ENCODE measurements at regions not wholly inside any gene's neighbourhood (a gene's known extent, or its start where the extent isn't known, plus 50 kb on each side); places are given as distances from the start of the nearest gene placed in this dataset.

DNA sequence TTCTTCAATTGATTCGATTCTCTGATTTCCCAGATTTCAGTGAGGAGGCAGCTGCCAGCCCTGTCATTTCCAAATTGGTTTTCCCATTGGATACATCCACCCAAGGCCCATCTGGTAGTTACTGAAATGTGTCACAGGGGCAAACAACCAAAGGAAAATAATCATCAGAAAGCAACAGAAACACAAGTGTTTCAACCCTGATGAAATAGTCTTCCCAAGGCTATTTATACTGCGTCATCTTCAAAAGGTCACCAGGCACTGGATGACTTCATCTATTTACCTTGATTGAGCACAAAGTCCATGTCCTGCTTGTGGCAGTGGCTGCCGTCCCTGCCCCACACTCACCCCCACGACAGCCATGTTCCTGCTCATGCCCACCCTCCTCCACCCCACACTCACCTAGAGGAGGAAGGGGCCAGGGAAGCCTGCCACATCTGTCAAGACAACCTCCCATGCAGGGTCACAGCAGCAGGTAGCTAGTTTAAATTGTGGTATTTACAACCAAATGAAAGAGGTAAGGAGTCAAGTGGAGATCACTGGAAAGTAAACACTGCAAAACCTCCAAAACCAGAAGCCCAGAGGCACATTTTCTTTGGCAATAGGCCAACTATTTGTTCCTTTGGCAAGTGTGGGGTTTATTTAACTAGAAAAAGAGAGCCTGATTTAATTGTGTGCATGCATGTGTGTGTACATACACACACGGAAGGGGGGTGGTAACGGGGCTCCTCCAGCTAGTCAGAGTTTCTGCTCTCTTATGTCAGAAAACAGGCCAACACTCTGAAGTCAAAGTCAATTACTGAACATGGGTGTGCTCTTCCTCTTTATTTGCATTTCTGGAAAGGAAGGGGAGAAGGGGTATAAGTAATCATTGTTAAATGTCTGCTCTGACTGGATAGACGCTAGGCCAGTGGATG, 49.5 kb upstream of the RAB4A start (continued):
- TF ChIP-seq SP2 (CRISPR knock-in tag; IDR thresholded peaks at IDR 0.05) = no peak
- TF ChIP-seq, protein P1, sequence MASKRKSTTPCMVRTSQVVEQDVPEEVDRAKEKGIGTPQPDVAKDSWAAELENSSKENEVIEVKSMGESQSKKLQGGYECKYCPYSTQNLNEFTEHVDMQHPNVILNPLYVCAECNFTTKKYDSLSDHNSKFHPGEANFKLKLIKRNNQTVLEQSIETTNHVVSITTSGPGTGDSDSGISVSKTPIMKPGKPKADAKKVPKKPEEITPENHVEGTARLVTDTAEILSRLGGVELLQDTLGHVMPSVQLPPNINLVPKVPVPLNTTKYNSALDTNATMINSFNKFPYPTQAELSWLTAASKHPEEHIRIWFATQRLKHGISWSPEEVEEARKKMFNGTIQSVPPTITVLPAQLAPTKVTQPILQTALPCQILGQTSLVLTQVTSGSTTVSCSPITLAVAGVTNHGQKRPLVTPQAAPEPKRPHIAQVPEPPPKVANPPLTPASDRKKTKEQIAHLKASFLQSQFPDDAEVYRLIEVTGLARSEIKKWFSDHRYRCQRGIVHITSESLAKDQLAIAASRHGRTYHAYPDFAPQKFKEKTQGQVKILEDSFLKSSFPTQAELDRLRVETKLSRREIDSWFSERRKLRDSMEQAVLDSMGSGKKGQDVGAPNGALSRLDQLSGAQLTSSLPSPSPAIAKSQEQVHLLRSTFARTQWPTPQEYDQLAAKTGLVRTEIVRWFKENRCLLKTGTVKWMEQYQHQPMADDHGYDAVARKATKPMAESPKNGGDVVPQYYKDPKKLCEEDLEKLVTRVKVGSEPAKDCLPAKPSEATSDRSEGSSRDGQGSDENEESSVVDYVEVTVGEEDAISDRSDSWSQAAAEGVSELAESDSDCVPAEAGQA (IDR thresholded peaks at IDR 0.05; ENCODE audit: low read depth) = peak; percentile 84
- TF ChIP-seq, protein P1 (CRISPR knock-in tag; IDR thresholded peaks at IDR 0.05; ENCODE audit: borderline replicate concordance) = no peak
- TF ChIP-seq, protein P2, sequence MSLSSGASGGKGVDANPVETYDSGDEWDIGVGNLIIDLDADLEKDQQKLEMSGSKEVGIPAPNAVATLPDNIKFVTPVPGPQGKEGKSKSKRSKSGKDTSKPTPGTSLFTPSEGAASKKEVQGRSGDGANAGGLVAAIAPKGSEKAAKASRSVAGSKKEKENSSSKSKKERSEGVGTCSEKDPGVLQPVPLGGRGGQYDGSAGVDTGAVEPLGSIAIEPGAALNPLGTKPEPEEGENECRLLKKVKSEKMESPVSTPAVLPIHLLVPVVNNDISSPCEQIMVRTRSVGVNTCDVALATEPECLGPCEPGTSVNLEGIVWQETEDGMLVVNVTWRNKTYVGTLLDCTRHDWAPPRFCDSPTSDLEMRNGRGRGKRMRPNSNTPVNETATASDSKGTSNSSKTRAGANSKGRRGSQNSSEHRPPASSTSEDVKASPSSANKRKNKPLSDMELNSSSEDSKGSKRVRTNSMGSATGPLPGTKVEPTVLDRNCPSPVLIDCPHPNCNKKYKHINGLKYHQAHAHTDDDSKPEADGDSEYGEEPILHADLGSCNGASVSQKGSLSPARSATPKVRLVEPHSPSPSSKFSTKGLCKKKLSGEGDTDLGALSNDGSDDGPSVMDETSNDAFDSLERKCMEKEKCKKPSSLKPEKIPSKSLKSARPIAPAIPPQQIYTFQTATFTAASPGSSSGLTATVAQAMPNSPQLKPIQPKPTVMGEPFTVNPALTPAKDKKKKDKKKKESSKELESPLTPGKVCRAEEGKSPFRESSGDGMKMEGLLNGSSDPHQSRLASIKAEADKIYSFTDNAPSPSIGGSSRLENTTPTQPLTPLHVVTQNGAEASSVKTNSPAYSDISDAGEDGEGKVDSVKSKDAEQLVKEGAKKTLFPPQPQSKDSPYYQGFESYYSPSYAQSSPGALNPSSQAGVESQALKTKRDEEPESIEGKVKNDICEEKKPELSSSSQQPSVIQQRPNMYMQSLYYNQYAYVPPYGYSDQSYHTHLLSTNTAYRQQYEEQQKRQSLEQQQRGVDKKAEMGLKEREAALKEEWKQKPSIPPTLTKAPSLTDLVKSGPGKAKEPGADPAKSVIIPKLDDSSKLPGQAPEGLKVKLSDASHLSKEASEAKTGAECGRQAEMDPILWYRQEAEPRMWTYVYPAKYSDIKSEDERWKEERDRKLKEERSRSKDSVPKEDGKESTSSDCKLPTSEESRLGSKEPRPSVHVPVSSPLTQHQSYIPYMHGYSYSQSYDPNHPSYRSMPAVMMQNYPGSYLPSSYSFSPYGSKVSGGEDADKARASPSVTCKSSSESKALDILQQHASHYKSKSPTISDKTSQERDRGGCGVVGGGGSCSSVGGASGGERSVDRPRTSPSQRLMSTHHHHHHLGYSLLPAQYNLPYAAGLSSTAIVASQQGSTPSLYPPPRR (CRISPR knock-in tag; IDR thresholded peaks at IDR 0.05; ENCODE audit: borderline replicate concordance) = peak; percentile 84
- TF ChIP-seq ZSCAN21 (CRISPR knock-in tag; IDR thresholded peaks at IDR 0.05; ENCODE audit: borderline replicate concordance) = peak; percentile 52; the same call in 1 of the 2 replicates
- no peak for TF ChIP-seq PAWR (CRISPR knock-in tag; IDR thresholded peaks at IDR 0.05; ENCODE audit: borderline replicate concordance)
- no peak for TF ChIP-seq NFATC3 (CRISPR knock-in tag; IDR thresholded peaks at IDR 0.05)
- TF ChIP-seq, protein P3, sequence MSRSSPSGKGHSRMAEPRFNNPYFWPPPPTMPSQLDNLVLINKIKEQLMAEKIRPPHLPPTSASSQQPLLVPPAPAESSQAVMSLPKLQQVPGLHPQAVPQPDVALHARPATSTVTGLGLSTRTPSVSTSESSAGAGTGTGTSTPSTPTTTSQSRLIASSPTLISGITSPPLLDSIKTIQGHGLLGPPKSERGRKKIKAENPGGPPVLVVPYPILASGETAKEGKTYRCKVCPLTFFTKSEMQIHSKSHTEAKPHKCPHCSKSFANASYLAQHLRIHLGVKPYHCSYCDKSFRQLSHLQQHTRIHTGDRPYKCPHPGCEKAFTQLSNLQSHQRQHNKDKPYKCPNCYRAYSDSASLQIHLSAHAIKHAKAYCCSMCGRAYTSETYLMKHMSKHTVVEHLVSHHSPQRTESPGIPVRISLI (CRISPR knock-in tag; IDR thresholded peaks at IDR 0.05; ENCODE audit: borderline replicate concordance) = no peak
- peak; percentile 86; the same call in 1 of the 2 replicates for TF ChIP-seq DPF2 (CRISPR knock-in tag; IDR thresholded peaks at IDR 0.05; ENCODE audit: borderline replicate concordance, low read depth)
- TF ChIP-seq ELF3 (CRISPR knock-in tag; IDR thresholded peaks at IDR 0.05) = peak; percentile 77
- TF ChIP-seq GATAD2A (CRISPR knock-in tag; IDR thresholded peaks at IDR 0.05) = peak; percentile 98
- TF ChIP-seq, protein P4, sequence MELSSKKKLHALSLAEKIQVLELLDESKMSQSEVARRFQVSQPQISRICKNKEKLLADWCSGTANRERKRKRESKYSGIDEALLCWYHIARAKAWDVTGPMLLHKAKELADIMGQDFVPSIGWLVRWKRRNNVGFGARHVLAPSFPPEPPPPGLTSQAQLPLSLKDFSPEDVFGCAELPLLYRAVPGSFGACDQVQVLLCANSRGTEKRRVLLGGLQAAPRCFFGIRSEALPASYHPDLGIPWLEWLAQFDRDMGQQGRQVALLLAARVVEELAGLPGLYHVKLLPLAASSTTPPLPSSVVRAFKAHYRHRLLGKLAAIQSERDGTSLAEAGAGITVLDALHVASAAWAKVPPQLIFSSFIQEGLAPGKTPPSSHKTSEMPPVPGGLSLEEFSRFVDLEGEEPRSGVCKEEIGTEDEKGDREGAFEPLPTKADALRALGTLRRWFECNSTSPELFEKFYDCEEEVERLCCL (CRISPR knock-in tag; IDR thresholded peaks at IDR 0.05; ENCODE audit: borderline replicate concordance) = no peak
- TF ChIP-seq MAFK (conservative IDR thresholded peaks at IDR 0.05 in 1 of 2, IDR thresholded peaks at IDR 0.05 in 1 of 2; ENCODE audit: low read length in 2 of 2) = peak in 1 of 2 experiments; percentile 43; a peak in 2 of 4 replicates
- TF ChIP-seq, protein P5, sequence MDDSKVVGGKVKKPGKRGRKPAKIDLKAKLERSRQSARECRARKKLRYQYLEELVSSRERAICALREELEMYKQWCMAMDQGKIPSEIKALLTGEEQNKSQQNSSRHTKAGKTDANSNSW (CRISPR knock-in tag; IDR thresholded peaks at IDR 0.05; ENCODE audit: borderline replicate concordance) = no peak; the same call in 1 of the 2 replicates

All from HepG2 (cell line).